ENCODE measurements at regions not wholly inside any gene's neighbourhood (a gene's known extent, or its start where the extent isn't known, plus 50 kb on each side); places are given as distances from the start of the nearest gene placed in this dataset.

- TF ChIP-seq CTCF (IDR thresholded peaks at IDR 0.05) = no peak
- no peak for TF ChIP-seq POLR2AphosphoS5 (IDR thresholded peaks at IDR 0.05; ENCODE audit: low read depth, low read length)
- no peak for TF ChIP-seq TCF7L2 (IDR thresholded peaks at IDR 0.05; ENCODE audit: low read depth, low read length)
These were observed 94.1 kb downstream of the PLK2 start for GRCh38 chr5:58365791-58366190.

Data from Panc1 (cell line).